HFFc6 (cell line): ENCODE measurements at regions not wholly inside any gene's neighbourhood (a gene's known extent, or its start where the extent isn't known, plus 50 kb on each side); places are given as distances from the start of the nearest gene placed in this dataset.

ENCODE experiments used
- DNase-seq: peaks from one replicate; pipeline ENCODE4 v3.0.0-alpha.2; 2018
- H3K27ac Mint-ChIP-seq: 2 replicates; pipeline ENCODE4 v1.8.0; 2020; ENCODE audit warnings: mild to moderate bottlenecking, mixed read lengths
- H3K27me3 Mint-ChIP-seq: 2 replicates; pipeline ENCODE4 v1.8.0; 2021; ENCODE audit warnings: mild to moderate bottlenecking, moderate library complexity, mixed read lengths; ENCODE audit not compliant: insufficient read depth
- H3K36me3 Mint-ChIP-seq: 2 replicates; pipeline ENCODE4 v1.8.0; 2021; ENCODE audit warnings: low read depth, mixed read lengths
- H3K4me1 Mint-ChIP-seq: 2 replicates; pipeline ENCODE4 v1.8.0; 2020; ENCODE audit warnings: low read depth, mixed read lengths
- H3K4me3 Mint-ChIP-seq: 2 replicates; pipeline ENCODE4 v1.8.0; 2020; ENCODE audit warnings: mild to moderate bottlenecking, moderate library complexity, mixed read lengths
- H3K9me3 Mint-ChIP-seq: 2 replicates; pipeline ENCODE4 v1.8.0; 2020; ENCODE audit warnings: mild to moderate bottlenecking, mixed read lengths
- TF ChIP-seq, protein P1 (sequence below): fragments of 200-600 bp; sonication (generic); IDR thresholded peaks from 2 replicates; pipeline ENCODE4 v1.5.0; 2021; ENCODE audit warnings: antibody characterized with exemption, mild to moderate bottlenecking

DNA sequence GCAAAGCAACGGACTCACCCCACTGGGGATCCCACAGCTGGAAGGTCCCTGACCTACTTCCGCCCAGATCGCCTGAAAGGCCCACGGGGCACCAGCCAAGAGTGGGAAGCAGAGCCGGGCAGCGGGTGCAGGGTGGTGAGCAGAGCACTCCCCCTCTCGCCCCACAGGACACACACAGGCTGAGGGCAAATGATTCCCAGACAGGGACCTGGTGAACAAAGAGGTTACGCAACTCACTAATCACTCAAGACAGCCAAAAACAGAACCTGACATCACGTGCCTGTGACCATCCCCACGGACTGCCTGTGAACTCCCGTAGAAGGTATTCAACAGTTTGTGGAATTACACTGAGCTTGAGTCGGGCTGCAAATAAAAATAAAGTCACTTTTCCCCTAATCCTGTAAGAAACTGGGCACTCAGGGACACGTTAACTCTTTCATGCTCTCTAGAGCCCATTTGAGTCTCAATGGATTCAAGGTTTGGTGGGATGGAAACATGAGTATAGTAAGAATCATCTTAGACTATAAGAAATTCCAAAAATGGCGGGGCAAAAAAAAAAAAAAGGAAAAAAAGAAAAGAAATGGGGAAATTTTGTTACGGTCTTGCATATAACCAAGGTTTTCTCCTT is 396.1 kb downstream of the SOX9 start:
- Mint-ChIP-seq H3K4me3 (no peak overlapping the region), H3K27ac (no peak overlapping the region), H3K36me3 (no peaks in the 10 kb centered on the region), H3K4me1 (peaks cover 13% of the 10 kb centered on the region), H3K27me3 (no peaks in the 10 kb centered on the region; the same call in 1 of the 2 replicates), H3K9me3 (no peaks in the 10 kb centered on the region)
- no peak for DNase-seq
- TF ChIP-seq, protein P1, sequence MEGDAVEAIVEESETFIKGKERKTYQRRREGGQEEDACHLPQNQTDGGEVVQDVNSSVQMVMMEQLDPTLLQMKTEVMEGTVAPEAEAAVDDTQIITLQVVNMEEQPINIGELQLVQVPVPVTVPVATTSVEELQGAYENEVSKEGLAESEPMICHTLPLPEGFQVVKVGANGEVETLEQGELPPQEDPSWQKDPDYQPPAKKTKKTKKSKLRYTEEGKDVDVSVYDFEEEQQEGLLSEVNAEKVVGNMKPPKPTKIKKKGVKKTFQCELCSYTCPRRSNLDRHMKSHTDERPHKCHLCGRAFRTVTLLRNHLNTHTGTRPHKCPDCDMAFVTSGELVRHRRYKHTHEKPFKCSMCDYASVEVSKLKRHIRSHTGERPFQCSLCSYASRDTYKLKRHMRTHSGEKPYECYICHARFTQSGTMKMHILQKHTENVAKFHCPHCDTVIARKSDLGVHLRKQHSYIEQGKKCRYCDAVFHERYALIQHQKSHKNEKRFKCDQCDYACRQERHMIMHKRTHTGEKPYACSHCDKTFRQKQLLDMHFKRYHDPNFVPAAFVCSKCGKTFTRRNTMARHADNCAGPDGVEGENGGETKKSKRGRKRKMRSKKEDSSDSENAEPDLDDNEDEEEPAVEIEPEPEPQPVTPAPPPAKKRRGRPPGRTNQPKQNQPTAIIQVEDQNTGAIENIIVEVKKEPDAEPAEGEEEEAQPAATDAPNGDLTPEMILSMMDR, result no peak

DNA sequence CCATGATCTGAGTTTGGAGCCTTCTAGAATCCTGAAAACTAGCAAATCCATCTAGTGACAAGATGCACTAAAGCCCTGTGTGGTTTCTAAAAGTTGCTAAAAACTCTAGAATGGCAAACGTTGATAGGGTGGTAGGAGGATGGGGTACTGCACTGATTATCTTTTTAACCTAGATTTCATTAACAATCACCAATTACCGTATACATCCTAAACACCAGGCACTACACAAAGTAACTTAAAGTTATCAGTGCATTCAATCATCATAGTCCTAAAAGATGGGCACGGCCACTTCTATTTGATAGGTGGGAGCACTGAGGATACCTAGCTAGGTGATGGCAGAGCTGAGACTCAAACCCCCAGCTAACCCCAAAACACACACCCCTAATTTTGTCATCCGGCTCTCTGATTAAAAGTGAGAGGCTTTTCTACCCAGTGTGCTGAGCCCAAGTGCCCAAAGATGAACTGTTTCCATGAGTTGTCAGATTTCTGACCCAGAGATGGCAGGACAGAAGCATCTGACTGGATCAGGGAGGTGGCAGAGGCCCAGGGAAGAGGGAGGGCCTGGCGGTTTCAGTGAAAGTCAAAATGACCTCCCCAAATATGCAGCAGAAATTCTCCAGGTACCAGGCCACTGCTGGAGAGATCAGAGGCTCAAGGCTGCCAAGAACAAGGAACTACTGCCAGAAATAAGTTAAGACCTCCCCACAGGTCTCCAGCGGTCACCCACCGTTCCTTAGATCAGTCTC is 396.8 kb downstream of the SOX9 start:
- H3K36me3 Mint-ChIP-seq, result no peaks in the 10 kb centered on the region
- no peaks in the 10 kb centered on the region; the same call in 1 of the 2 replicates for H3K27me3 Mint-ChIP-seq
- no peak overlapping the region for H3K27ac Mint-ChIP-seq
- no peaks in the 10 kb centered on the region for H3K9me3 Mint-ChIP-seq
- peaks cover 13% of the 10 kb centered on the region for H3K4me1 Mint-ChIP-seq
- no peak overlapping the region for H3K4me3 Mint-ChIP-seq
- DNase-seq, result no peak
- TF ChIP-seq, protein P1, result no peak

DNA sequence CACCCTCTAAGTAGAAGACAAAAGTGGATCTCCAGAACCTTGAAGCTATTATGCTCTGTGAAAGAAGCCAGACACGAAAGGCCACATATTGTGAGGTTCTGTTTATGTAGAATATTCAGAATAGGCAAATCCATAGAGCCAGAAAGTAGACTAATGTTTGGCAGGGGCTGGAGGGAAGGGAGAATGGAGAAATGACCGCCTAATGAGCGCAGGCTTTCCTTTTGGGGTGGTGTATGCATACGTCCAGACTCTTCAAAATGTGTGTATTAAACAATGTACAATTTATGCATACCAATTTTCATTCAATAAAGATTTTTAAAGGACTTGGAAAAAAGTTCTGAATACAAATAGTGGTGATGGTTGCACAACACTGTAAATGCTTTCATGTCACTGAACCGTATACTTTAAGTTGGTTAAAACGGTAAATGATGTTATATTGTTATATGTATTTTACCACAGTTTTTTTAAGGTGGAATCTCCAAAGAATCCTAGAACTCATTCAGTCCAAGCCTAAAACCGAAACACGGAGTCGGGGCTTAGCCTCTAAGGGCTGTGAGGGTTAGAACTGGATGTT is 397.4 kb downstream of the SOX9 start:
- no peak overlapping the region for H3K27ac Mint-ChIP-seq
- no peak overlapping the region for H3K4me3 Mint-ChIP-seq

DNA sequence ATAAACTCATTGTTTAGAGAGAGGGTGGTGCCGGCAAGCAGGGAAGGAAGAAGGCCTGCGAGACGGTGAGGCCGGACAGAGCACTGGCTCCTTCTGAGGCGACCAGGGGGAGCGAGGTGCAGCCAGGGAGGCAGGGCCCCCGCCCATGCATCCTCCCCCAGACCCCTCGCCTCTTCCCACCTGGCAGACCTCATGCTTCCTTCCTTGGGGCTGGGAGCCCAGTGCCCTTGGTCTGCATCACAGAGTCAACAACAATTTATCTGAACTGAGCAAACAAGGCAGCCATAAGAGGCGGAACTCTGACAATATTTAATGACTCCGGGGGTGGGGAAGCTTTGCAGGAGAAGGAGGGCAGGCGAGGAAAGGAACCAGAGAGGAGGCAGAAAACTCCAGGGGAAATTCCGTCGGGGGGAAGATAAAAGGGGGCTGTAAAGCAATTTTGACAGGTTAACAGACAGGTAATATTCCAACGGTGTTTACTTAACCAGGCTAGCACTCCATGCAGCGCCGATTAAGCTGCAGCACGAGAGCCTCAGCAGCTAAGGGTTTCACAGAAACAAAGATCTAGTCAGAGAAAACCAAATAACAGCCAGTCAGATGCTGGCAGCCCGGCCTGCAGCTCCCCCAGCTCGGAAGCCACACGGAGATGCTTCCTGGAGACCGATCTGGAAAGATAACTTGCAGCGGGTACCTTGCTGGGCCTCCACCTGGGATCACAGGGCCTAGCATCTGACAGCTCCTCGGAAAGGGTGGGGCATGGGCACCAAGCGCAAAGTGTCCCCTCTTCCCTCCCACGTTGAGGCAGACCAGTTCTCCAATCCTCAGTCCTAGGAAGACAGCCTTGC is 398.2 kb downstream of the SOX9 start:
- Mint-ChIP-seq H3K4me1 (peaks cover 13% of the 10 kb centered on the region), H3K9me3 (no peaks in the 10 kb centered on the region), H3K36me3 (no peaks in the 10 kb centered on the region), H3K27ac (no peak overlapping the region), H3K27me3 (no peaks in the 10 kb centered on the region; the same call in 1 of the 2 replicates), H3K4me3 (no peak overlapping the region)
- TF ChIP-seq, protein P1, result no peak
- DNase-seq, result no peak

More for the DNA sequence above, 397.4 kb downstream of the SOX9 start:
- no peak for DNase-seq
- Mint-ChIP-seq H3K27me3 (no peaks in the 10 kb centered on the region; the same call in 1 of the 2 replicates), H3K4me1 (peaks cover 13% of the 10 kb centered on the region), H3K9me3 (no peaks in the 10 kb centered on the region), H3K36me3 (no peaks in the 10 kb centered on the region)
- TF ChIP-seq, protein P1, result no peak

DNA sequence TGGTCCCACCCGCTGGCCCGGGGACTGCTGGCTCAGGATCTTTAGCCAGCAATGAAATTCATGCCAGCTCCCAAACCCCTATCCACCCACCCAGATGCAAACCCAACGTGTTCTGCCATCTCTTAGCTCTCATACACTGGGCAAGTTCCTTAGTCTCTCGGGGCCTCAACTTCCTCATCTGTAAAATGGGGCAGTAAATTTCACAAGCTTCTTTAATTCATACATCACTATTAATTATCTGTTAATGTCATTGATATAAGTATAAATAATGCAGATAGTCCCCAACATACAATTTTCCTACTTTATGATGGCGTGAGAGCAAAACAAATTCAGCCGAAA is 398.7 kb downstream of the SOX9 start:
- H3K27ac Mint-ChIP-seq, result no peak overlapping the region
- TF ChIP-seq, protein P1, result no peak
- DNase-seq, result no peak
- H3K27me3 Mint-ChIP-seq, result no peaks in the 10 kb centered on the region; the same call in 1 of the 2 replicates
- H3K4me1 Mint-ChIP-seq, result peaks cover 11% of the 10 kb centered on the region
- no peaks in the 10 kb centered on the region for H3K36me3 Mint-ChIP-seq
- no peaks in the 10 kb centered on the region for H3K9me3 Mint-ChIP-seq
- H3K4me3 Mint-ChIP-seq, result no peak overlapping the region
